Caco-2 (cell line): ENCODE measurements at regions not wholly inside any gene's neighbourhood (a gene's known extent, or its start where the extent isn't known, plus 50 kb on each side); places are given as distances from the start of the nearest gene placed in this dataset.
A peak's percentile ranks its signal among the peaks of the same experiment; 100 is the strongest.

ENCODE experiments used
- BruUV-seq: library from RNA; stranded (reverse); fragments of 400-500 nt; replicated peaks from 2 replicates; lab custom pipeline; 2021; lab: Mats Ljungman, UMichigan
- CTCF ChIA-PET: fragments of 300-600 bp; sonication (Branson Sonifier 250); formaldehyde crosslinking; loops from one replicate; lab custom pipeline; 2022; ENCODE audit warnings: antibody characterized with exemption; lab: Charles Lee
- POLR2A ChIA-PET: fragments of 300-600 bp; sonication (Branson Sonifier 250); formaldehyde crosslinking; loops from one replicate; lab custom pipeline; 2022; ENCODE audit warnings: antibody characterized with exemption; lab: Charles Lee
- DNase-seq, 2 experiments: peaks; one replicate each; pipeline versions ENCODE4 v3.0.0 to v3.0.0-alpha.2; 2020 to 2022
- H3K27me3 ChIP-seq: replicated peaks from 2 replicates; pipeline ENCODE4 v1.6.0; 2011; ENCODE audit warnings: low read length; ENCODE audit not compliant: control insufficient read depth, insufficient read depth
- H3K36me3 ChIP-seq: 2 replicates; pipeline ENCODE4 v1.5.1; 2011; ENCODE audit warnings: low read length; ENCODE audit not compliant: control insufficient read depth, insufficient read depth
- H3K4me1 ChIP-seq: fragments of 250-450 bp; sonication (Bioruptor Pico); 2 replicates; pipeline ENCODE4 v1.5.1; 2020; ENCODE audit warnings: mild to moderate bottlenecking
- H3K4me3 ChIP-seq: 2 replicates; pipeline ENCODE4 v1.5.1; 2011; ENCODE audit warnings: low read depth, mild to moderate bottlenecking, control low read depth, low read length
- H3K9me3 ChIP-seq: fragments of 250-450 bp; sonication (Bioruptor Pico); 2 replicates; pipeline ENCODE4 v1.5.1; 2020; ENCODE audit warnings: mild to moderate bottlenecking, moderate library complexity
- H3K27ac Mint-ChIP-seq: one replicate; pipeline ENCODE4 v1.8.0; 2022; ENCODE audit warnings: mixed read lengths; ENCODE audit not compliant: unreplicated experiment
- H3K27me3 Mint-ChIP-seq: one replicate; pipeline ENCODE4 v1.8.0; 2022; ENCODE audit warnings: mixed read lengths; ENCODE audit not compliant: insufficient read depth, unreplicated experiment
- H3K36me3 Mint-ChIP-seq: one replicate; pipeline ENCODE4 v1.8.0; 2022; ENCODE audit warnings: mild to moderate bottlenecking, mixed read lengths; ENCODE audit not compliant: insufficient read depth, unreplicated experiment
- H3K4me1 Mint-ChIP-seq: one replicate; pipeline ENCODE4 v1.8.0; 2022; ENCODE audit warnings: low read depth, mixed read lengths; ENCODE audit not compliant: unreplicated experiment
- H3K4me3 Mint-ChIP-seq: one replicate; pipeline ENCODE4 v1.8.0; 2022; ENCODE audit warnings: mild to moderate bottlenecking, moderate library complexity, mixed read lengths; ENCODE audit not compliant: unreplicated experiment
- H3K9me3 Mint-ChIP-seq: one replicate; pipeline ENCODE4 v1.8.0; 2022; ENCODE audit warnings: mixed read lengths; ENCODE audit not compliant: unreplicated experiment
- CTCF ChIP-seq, 2 experiments: fragments of 200-600 bp in 1 of 2; IDR thresholded peaks; 1 replicate in 1 of 2; 2 replicates in 1 of 2; pipeline versions ENCODE4 v1.5.1 to v1.8.0; 2011 to 2022; ENCODE audit warnings: antibody characterized with exemption in 1 of 2, control low read depth in 1 of 2, inconsistent platforms in 1 of 2, low read depth in 1 of 2, low read length in 1 of 2, mild to moderate bottlenecking in 1 of 2, moderate library complexity in 1 of 2; ENCODE audit not compliant: insufficient read depth in 1 of 2, severe bottlenecking in 1 of 2, unreplicated experiment in 1 of 2
- intact Hi-C: fragments of 100-400 bp; cut with micrococcal nuclease; formaldehyde crosslinking; loops from one replicate; pipeline ENCODE4 v1.10.0; 2022; ENCODE audit not compliant: unreplicated experiment

DNA sequence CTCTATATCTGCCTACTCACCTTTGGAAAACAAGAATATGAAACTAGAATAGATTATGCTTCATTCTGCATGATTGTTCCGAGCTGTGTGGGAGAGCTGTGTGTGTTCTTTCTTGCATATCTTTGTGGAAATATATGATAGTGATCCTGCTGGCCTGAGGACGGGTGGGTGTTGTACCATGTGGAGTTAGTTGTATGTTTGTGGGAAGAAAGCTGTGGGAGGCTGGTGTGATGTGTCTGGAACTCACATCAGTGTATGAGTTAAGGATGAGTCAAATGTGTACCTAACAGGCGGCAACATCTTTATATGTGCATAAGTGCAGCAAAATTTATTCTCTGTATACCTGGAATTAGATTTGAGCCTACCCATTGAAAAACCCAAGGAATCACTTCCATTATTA is 208.1 kb upstream of the ADGRL3 start:
- intact Hi-C loops: no loop called here

GRCh38 chr4:61003301-61003700 is 196.8 kb upstream of the ADGRL3 start:
- no peaks in the 10 kb centered on the region for H3K36me3 ChIP-seq
- intact Hi-C loops: no loop called here
- no peaks in the 10 kb centered on the region for H3K36me3 Mint-ChIP-seq
- H3K9me3 Mint-ChIP-seq: peaks cover 24% of the 10 kb centered on the region
- H3K4me3 ChIP-seq: no peak overlapping the region
- no TSS peak for BruUV-seq
- no peaks in the 10 kb centered on the region for H3K4me1 Mint-ChIP-seq
- peak in 1 of 2 experiments; percentile 18 for DNase-seq
- H3K27me3 ChIP-seq: no peaks in the 10 kb centered on the region
- H3K27ac Mint-ChIP-seq: no peak overlapping the region
- H3K4me1 ChIP-seq: peaks cover 19% of the 10 kb centered on the region; the same call in 1 of the 2 replicates
- ChIA-PET CTCF (no interaction called here), POLR2A (no interaction called here)
- no peak overlapping the region for H3K4me3 Mint-ChIP-seq
- H3K9me3 ChIP-seq: peaks cover 13% of the 10 kb centered on the region; the same call in 1 of the 2 replicates
- TF ChIP-seq CTCF (IDR thresholded peaks at IDR 0.05; ENCODE audit: insufficient read depth in 1 of 2, low read depth in 1 of 2, low read length in 1 of 2, severe bottlenecking in 1 of 2, unreplicated experiment in 1 of 2): no peak
- H3K27me3 Mint-ChIP-seq: no peaks in the 10 kb centered on the region

More for the DNA sequence above, 208.1 kb upstream of the ADGRL3 start:
- Histone ChIP-seq H3K4me3 (no peak overlapping the region), H3K36me3 (no peaks in the 10 kb centered on the region), H3K27me3 (no peaks in the 10 kb centered on the region), H3K9me3 (peaks cover 3% of the 10 kb centered on the region; the same call in 1 of the 2 replicates), H3K4me1 (peaks cover 39% of the 10 kb centered on the region)
- peaks cover 29% of the 10 kb centered on the region for H3K4me1 Mint-ChIP-seq
- H3K27me3 Mint-ChIP-seq: no peaks in the 10 kb centered on the region
- no peak overlapping the region for H3K27ac Mint-ChIP-seq
- no peak for TF ChIP-seq CTCF (IDR thresholded peaks at IDR 0.05; ENCODE audit: insufficient read depth in 1 of 2, low read depth in 1 of 2, low read length in 1 of 2, severe bottlenecking in 1 of 2, unreplicated experiment in 1 of 2)
- H3K9me3 Mint-ChIP-seq: peaks cover 12% of the 10 kb centered on the region
- H3K4me3 Mint-ChIP-seq: no peak overlapping the region
- BruUV-seq: no TSS peak
- ChIA-PET POLR2A (no interaction called here), CTCF (no interaction called here)
- DNase-seq: no peak
- H3K36me3 Mint-ChIP-seq: peaks cover 6% of the 10 kb centered on the region

DNA sequence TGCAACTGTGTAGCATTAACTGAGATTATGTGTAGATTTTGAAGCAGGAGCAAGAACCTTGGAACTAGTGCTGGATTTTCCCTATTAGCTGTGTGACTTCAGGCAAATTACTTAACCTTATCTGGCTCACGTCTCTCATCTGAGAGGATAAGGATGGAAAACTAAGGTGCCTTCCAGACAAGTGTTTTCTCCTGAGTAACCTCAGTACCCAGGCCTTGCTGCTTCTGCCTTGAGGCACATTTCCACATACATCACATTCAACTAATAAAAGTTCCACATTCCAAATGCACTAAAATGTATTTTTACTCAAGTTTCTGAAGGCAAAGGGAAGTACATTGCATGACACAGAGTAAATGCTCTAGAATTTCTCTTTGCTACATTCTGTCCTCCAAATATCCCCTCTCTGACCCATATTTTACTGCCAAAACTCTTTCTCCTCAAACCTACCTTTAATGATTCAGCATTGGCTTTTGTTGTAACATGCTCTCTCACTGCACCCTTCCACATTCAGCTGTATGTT is 195.4 kb upstream of the ADGRL3 start:
- H3K4me3 Mint-ChIP-seq: no peak overlapping the region
- CTCF ChIA-PET: no interaction called here
- no peak for TF ChIP-seq CTCF (IDR thresholded peaks at IDR 0.05; ENCODE audit: insufficient read depth in 1 of 2, low read depth in 1 of 2, low read length in 1 of 2, severe bottlenecking in 1 of 2, unreplicated experiment in 1 of 2)

More for the DNA sequence above, 195.4 kb upstream of the ADGRL3 start:
- H3K4me1 Mint-ChIP-seq: no peaks in the 10 kb centered on the region
- peaks cover 24% of the 10 kb centered on the region for H3K9me3 Mint-ChIP-seq
- peaks cover 19% of the 10 kb centered on the region; the same call in 1 of the 2 replicates for H3K4me1 ChIP-seq
- H3K36me3 Mint-ChIP-seq: no peaks in the 10 kb centered on the region
- H3K27me3 Mint-ChIP-seq: no peaks in the 10 kb centered on the region
- no peak overlapping the region for H3K27ac Mint-ChIP-seq
- intact Hi-C loops: no loop called here
- H3K9me3 ChIP-seq: peaks cover 13% of the 10 kb centered on the region; the same call in 1 of the 2 replicates
- no peaks in the 10 kb centered on the region for H3K27me3 ChIP-seq
- H3K4me3 ChIP-seq: no peak overlapping the region
- DNase-seq: no peak
- no TSS peak for BruUV-seq
- H3K36me3 ChIP-seq: no peaks in the 10 kb centered on the region
- POLR2A ChIA-PET: no interaction called here
